Retinal pigment epithelial cell (primary cell): ENCODE measurements at regions not wholly inside any gene's neighbourhood (a gene's known extent, or its start where the extent isn't known, plus 50 kb on each side); places are given as distances from the start of the nearest gene placed in this dataset.

Experiments
- DNase-seq: peaks from one replicate; pipeline ENCODE4 v3.0.0-alpha.2; 2010; ENCODE audit warnings: low read depth
- H3K4me3 ChIP-seq: 2 replicates; pipeline ENCODE4 v1.5.1; 2011; ENCODE audit warnings: mild to moderate bottlenecking, low read length, control low read depth, moderate library complexity
- TF ChIP-seq, protein P1 (sequence below): conservative IDR thresholded peaks from 2 replicates; pipeline ENCODE4 v1.5.1; 2011; ENCODE audit warnings: low read depth, low read length, control low read depth, inconsistent platforms

DNA sequence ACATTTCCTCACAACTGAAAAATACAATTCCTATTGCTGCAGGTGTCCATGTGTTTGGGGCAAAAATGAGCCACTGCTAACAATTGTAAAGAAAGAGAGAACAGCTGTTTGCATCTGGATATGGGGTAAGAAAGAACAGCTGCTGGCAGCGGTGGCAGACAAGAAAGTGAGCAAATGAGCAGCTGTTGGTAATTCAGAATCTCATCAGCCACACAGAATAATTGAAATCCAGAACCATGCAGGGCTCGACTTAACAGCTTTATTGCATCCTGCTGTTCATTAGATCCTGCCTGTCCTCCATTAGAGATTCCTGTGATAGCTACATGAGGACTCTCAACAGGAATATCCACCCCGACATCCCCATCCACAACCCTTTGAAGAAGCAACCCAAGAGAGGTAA is 62.5 kb upstream of the TSPAN8 start:
- TF ChIP-seq, protein P1, sequence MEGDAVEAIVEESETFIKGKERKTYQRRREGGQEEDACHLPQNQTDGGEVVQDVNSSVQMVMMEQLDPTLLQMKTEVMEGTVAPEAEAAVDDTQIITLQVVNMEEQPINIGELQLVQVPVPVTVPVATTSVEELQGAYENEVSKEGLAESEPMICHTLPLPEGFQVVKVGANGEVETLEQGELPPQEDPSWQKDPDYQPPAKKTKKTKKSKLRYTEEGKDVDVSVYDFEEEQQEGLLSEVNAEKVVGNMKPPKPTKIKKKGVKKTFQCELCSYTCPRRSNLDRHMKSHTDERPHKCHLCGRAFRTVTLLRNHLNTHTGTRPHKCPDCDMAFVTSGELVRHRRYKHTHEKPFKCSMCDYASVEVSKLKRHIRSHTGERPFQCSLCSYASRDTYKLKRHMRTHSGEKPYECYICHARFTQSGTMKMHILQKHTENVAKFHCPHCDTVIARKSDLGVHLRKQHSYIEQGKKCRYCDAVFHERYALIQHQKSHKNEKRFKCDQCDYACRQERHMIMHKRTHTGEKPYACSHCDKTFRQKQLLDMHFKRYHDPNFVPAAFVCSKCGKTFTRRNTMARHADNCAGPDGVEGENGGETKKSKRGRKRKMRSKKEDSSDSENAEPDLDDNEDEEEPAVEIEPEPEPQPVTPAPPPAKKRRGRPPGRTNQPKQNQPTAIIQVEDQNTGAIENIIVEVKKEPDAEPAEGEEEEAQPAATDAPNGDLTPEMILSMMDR: no peak
- H3K4me3 ChIP-seq: no peak overlapping the region

DNA sequence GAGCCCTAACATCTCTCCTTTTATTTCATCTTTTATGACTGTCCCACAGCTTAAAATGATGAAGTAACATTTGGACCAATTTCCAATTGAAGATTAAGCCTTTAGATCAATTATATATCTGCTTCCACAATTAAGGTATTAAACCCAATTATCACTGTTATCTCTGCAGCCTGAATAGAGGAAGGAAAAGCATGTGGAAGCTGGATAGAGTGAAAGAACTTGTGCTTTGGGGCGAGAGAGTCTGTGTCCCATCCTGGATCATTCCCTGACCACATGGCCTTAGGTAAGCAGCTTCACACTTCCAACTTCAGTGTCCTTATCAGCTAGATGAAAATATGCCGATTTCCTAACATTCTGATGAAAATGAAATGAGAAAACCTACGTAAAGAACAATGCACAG is 61.4 kb upstream of the TSPAN8 start:
- TF ChIP-seq, protein P1: no peak
- DNase-seq: no peak

More for the DNA sequence above, 62.5 kb upstream of the TSPAN8 start:
- DNase-seq: no peak

DNA sequence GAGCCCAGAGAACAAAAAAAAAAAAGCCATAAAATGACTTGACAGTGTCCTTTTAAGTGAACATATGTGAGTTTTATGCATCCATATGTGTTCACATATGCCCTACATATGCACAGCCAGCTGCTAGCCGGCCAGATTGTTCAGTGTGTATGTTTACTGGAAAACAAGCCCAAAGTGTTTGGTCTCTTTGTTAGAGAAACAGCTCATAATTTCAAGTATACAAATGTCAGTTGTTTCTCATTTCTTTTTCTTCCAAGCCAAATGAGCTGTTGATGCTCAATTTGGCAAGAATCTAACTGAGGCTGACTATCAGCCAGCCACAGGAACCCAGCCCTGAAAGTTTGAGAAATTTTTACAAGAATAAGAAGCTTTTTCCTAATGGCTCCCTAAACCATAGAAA is 60.8 kb upstream of the TSPAN8 start:
- DNase-seq: no peak
- TF ChIP-seq, protein P1: no peak
- H3K4me3 ChIP-seq: no peak overlapping the region

More for the DNA sequence above, 61.4 kb upstream of the TSPAN8 start:
- H3K4me3 ChIP-seq: no peak overlapping the region

DNA sequence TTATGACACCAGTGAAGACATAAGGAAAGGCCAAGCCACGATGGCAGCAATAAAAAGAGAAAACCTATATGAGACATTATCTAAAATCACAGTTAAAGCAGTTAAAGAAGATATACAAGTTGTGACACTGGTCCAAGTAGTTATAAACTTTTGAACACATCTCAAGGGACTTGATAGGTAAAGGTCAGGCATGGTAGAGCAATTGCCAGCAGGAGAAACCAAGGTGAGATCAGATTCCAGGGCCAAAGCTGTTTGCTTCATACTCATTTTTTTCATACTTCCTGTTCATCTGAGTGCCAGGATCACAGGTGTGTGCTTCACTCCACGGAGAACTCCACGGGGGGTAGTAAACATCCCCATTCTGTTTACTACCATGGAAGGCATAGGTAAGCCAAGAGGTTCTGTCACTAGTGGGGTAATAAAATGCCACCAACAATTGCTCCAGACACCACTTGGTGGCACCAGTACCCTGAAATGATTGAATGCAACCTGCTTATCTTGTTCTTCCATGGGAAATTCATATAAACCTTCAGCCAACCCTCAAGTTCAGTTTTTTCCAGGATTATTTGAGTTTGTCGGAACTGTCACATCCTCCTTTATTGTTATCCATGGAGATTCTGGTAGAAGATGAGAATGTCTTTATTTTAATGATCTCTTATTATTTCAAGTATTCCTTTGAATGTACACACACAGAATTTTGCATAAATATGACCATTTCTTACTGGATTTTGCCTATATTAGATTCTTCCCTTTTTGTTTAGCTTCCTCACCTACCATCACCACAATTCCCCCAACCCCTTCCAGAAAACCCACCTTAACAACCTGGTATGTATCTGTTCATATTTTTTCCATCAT is 59.2 kb upstream of the TSPAN8 start:
- peak; percentile 31 for DNase-seq
- no peak overlapping the region for H3K4me3 ChIP-seq
- TF ChIP-seq, protein P1: peak; percentile 72

DNA sequence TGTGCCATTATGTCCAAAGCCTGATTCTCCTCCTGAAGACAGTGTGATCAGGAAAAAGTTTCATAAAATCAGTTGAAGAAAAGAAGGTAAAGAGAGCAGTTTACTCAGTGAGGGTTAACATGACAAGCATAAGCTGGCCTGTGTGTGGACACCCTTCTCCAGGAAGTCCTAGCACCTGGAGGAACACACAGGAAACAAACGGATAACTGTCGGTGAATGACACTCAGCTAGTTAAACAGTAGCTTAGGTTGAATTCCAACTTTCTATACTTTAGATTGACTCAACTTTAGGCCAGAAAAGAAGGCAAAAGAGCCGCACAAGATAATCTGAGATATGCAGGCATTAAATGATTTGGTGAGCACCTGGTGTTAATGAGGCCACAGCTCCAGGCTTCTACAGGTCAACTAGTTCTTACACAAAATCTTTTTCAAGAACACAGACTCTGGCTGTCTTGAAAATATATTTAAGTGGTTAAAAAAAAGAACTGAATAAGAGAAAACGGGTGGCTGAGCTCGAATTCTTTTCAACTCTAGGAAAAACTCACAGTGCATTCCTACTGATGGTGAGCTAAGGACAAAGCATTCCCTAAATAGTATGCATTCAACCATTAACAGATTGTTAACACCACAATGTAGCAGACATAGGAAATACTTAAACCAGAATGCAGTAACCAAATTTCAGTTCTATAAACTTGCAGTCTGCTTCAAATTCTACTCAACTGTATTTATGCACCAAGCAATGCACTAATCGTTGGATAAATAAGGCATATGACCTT is 56.9 kb upstream of the TSPAN8 start:
- TF ChIP-seq, protein P1: no peak
- no peak overlapping the region for H3K4me3 ChIP-seq
- peak; percentile 29 for DNase-seq

DNA sequence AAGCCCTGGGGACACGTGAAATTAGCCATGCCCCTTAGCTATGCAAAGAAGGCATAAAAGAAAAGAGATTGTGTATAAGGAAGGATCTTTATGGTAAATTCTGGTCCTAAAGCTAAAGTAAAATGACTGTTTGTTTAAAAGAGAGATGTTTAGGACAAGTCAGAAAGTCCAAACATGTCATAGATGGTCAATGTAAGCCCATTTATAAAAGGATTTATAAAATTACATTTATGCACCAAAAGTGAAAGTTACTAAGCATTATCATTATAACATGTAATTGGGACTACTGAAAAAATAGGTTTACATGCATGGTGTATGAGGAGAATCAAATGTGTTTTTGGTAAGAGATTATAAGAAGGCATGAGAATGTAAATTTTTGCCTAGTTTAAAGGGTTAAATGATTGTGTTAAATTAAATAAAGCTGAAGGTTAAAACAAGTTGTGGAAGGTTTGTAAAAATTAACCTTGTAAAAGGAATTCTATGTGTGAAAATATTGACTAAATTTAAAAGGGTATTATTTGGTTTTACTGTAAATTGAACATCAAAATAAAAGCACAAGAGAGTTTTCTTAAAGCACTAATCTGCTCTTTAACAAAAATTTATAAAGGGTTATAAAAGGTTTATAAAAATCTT is 50.4 kb upstream of the TSPAN8 start:
- no peak for DNase-seq
- TF ChIP-seq, protein P1: no peak
- no peak overlapping the region for H3K4me3 ChIP-seq
